ENCODE measurements at regions not wholly inside any gene's neighbourhood (a gene's known extent, or its start where the extent isn't known, plus 50 kb on each side); places are given as distances from the start of the nearest gene placed in this dataset.

GRCh38 chr11:92790926-92791616 lies 178.4 kb upstream of the MTNR1B start:
- TF ChIP-seq CTCF (IDR thresholded peaks at IDR 0.05) (no peak), ZFX (IDR thresholded peaks at IDR 0.05; ENCODE audit: borderline replicate concordance) (no peak)
